Suprapubic skin (tissue), 3 donors: ENCODE measurements at regions not wholly inside any gene's neighbourhood (a gene's known extent, or its start where the extent isn't known, plus 50 kb on each side); places are given as distances from the start of the nearest gene placed in this dataset.

Experiments used
- CTCF ChIP-seq, 2 donors: fragments of 200-600 bp in 1 of 2; fragments of 450-650 bp in 1 of 2; sonication (generic) in 1 of 2; IDR thresholded peaks; one replicate each; pipeline ENCODE4 v1.5.1; 2016 to 2019; ENCODE audit warnings: antibody characterized with exemption in 2 of 2, mild to moderate bottlenecking in 1 of 2, moderate library complexity in 1 of 2
- EP300 ChIP-seq: sonication (generic); formaldehyde crosslinking; IDR thresholded peaks from one replicate; pipeline ENCODE4 v1.6.1; 2017; ENCODE audit warnings: antibody characterized with exemption
- POLR2A ChIP-seq, 2 donors: fragments of 450-650 bp; IDR thresholded peaks; one replicate each; pipeline ENCODE4 v1.6.1; 2017; ENCODE audit warnings: antibody characterized with exemption in 2 of 2, mild to moderate bottlenecking in 2 of 2, moderate library complexity in 2 of 2

- TF ChIP-seq CTCF (IDR thresholded peaks at IDR 0.05) (no peak), EP300 (no peak), POLR2A (IDR thresholded peaks at IDR 0.05) (no peak)
Observed at GRCh38 chr1:115457289-115457688, 119.2 kb upstream of the NGF start.
